Lower leg skin (tissue), 3 donors: ENCODE measurements at regions not wholly inside any gene's neighbourhood (a gene's known extent, or its start where the extent isn't known, plus 50 kb on each side); places are given as distances from the start of the nearest gene placed in this dataset.

ENCODE experiments used
- CTCF ChIP-seq, 3 donors: fragments of 450-650 bp; IDR thresholded peaks; one replicate each; pipeline ENCODE4 v1.5.1; 2016; ENCODE audit warnings: antibody characterized with exemption in 3 of 3, mild to moderate bottlenecking in 3 of 3, moderate library complexity in 2 of 3
- POLR2A ChIP-seq, 2 donors: fragments of 450-650 bp; IDR thresholded peaks; one replicate each; pipeline ENCODE4 v1.6.1; 2016 to 2017; ENCODE audit warnings: antibody characterized with exemption in 2 of 2, mild to moderate bottlenecking in 1 of 2, moderate library complexity in 1 of 2

DNA sequence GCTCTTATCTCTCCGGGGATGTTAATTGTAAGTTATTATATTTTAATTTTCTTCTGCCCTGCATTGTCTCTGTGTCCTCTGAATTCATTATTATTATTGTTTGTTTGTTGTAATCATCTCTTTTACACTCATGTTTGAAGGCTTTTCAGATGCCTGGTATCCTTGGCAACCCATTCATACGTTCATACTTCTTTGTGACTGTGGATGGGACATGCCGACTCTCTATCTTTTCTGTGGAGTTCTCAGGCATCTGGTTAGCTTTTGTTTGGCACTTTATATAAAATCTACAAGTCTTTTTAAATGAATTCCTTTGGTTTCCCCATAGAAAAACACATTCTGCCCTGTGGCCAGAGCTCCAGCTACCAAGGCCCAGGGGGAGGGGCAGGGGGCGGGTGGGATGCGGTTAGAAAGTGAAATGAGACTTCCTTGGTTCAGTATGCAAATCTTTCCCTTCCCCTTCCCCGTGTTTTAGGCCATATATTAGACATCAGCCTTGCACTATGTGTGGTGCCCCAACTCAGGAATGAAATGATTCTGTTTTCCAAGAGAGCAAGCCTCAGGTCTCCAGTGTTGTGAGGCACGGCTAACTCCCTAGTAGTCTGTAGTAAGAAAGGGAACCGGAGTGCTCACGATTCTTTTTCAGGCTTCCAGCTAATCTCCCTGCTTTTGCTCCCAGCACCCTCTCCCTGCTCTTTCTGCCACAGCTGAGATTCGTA is 79.2 kb downstream of the SST start:
- no peak for TF ChIP-seq POLR2A (IDR thresholded peaks at IDR 0.05)
- TF ChIP-seq CTCF (IDR thresholded peaks at IDR 0.05) = no peak
